ENCODE measurements at regions not wholly inside any gene's neighbourhood (a gene's known extent, or its start where the extent isn't known, plus 50 kb on each side); places are given as distances from the start of the nearest gene placed in this dataset.

DNA sequence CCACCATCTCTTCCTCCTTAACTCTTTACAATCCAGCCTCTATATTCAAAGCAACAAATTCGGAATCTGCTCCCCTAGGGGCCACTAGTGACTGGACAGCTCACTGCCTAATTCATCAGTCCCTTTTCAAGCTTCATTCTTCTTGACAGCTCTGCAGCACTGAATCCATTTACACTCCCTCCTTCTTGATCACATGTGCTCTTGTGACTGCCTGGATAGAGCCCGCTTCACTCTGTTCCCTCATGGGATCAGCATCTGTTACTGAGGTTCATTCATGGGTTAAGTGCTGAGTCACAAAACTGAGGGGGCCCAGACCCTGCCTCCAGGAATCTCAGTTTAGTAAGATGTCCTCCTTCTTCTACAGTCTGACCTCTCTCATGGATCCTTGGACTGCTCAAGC, 81.5 kb downstream of the CYRIA start:
- TF ChIP-seq NR2F2 (IDR thresholded peaks at IDR 0.05) (no peak), FOXA1 (IDR thresholded peaks at IDR 0.05) (no peak), HNF4G (IDR thresholded peaks at IDR 0.05) (no peak), ATF3 (IDR thresholded peaks at IDR 0.05) (no peak), GABPA (IDR thresholded peaks at IDR 0.05 in 1 of 2, conservative IDR thresholded peaks at IDR 0.05 in 1 of 2) (no peak), EGR1 (IDR thresholded peaks at IDR 0.05; ENCODE audit: low read depth in 2 of 2) (no peak), RAD21 (IDR thresholded peaks at IDR 0.05) (no peak), SP1 (IDR thresholded peaks at IDR 0.05) (no peak), JUND (IDR thresholded peaks at IDR 0.05) (no peak), HNF4A (conservative IDR thresholded peaks at IDR 0.05) (no peak), TAF1 (conservative IDR thresholded peaks at IDR 0.05) (no peak), RXRA (IDR thresholded peaks at IDR 0.05) (no peak), YY1 (IDR thresholded peaks at IDR 0.05) (no peak), FOXA2 (IDR thresholded peaks at IDR 0.05) (no peak)
- TF ChIP-seq, protein P1, sequence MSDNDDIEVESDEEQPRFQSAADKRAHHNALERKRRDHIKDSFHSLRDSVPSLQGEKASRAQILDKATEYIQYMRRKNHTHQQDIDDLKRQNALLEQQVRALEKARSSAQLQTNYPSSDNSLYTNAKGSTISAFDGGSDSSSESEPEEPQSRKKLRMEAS (IDR thresholded peaks at IDR 0.05), result no peak
- TF ChIP-seq, protein P2, sequence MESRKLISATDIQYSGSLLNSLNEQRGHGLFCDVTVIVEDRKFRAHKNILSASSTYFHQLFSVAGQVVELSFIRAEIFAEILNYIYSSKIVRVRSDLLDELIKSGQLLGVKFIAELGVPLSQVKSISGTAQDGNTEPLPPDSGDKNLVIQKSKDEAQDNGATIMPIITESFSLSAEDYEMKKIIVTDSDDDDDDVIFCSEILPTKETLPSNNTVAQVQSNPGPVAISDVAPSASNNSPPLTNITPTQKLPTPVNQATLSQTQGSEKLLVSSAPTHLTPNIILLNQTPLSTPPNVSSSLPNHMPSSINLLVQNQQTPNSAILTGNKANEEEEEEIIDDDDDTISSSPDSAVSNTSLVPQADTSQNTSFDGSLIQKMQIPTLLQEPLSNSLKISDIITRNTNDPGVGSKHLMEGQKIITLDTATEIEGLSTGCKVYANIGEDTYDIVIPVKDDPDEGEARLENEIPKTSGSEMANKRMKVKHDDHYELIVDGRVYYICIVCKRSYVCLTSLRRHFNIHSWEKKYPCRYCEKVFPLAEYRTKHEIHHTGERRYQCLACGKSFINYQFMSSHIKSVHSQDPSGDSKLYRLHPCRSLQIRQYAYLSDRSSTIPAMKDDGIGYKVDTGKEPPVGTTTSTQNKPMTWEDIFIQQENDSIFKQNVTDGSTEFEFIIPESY (IDR thresholded peaks at IDR 0.05), result no peak
- TF ChIP-seq, protein P3, sequence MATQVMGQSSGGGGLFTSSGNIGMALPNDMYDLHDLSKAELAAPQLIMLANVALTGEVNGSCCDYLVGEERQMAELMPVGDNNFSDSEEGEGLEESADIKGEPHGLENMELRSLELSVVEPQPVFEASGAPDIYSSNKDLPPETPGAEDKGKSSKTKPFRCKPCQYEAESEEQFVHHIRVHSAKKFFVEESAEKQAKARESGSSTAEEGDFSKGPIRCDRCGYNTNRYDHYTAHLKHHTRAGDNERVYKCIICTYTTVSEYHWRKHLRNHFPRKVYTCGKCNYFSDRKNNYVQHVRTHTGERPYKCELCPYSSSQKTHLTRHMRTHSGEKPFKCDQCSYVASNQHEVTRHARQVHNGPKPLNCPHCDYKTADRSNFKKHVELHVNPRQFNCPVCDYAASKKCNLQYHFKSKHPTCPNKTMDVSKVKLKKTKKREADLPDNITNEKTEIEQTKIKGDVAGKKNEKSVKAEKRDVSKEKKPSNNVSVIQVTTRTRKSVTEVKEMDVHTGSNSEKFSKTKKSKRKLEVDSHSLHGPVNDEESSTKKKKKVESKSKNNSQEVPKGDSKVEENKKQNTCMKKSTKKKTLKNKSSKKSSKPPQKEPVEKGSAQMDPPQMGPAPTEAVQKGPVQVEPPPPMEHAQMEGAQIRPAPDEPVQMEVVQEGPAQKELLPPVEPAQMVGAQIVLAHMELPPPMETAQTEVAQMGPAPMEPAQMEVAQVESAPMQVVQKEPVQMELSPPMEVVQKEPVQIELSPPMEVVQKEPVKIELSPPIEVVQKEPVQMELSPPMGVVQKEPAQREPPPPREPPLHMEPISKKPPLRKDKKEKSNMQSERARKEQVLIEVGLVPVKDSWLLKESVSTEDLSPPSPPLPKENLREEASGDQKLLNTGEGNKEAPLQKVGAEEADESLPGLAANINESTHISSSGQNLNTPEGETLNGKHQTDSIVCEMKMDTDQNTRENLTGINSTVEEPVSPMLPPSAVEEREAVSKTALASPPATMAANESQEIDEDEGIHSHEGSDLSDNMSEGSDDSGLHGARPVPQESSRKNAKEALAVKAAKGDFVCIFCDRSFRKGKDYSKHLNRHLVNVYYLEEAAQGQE (IDR thresholded peaks at IDR 0.05), result no peak
- TF ChIP-seq, protein P4, sequence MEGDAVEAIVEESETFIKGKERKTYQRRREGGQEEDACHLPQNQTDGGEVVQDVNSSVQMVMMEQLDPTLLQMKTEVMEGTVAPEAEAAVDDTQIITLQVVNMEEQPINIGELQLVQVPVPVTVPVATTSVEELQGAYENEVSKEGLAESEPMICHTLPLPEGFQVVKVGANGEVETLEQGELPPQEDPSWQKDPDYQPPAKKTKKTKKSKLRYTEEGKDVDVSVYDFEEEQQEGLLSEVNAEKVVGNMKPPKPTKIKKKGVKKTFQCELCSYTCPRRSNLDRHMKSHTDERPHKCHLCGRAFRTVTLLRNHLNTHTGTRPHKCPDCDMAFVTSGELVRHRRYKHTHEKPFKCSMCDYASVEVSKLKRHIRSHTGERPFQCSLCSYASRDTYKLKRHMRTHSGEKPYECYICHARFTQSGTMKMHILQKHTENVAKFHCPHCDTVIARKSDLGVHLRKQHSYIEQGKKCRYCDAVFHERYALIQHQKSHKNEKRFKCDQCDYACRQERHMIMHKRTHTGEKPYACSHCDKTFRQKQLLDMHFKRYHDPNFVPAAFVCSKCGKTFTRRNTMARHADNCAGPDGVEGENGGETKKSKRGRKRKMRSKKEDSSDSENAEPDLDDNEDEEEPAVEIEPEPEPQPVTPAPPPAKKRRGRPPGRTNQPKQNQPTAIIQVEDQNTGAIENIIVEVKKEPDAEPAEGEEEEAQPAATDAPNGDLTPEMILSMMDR (IDR thresholded peaks at IDR 0.05; ENCODE audit: low read depth, low read length, missing input control), result no peak

More for the DNA sequence above, 81.5 kb downstream of the CYRIA start:
- no peaks in the 10 kb centered on the region for H3K36me3 ChIP-seq (ENCODE audit: control insufficient read depth in 4 of 4, insufficient read depth in 3 of 4, low read depth in 1 of 4, low read length in 3 of 4)
- no peak for DNase-seq (ENCODE audit: low spot score)
- H3K9ac ChIP-seq (ENCODE audit: low read depth in 1 of 2, low read length in 2 of 2), result no peak overlapping the region
- no peak overlapping the region for H3K27ac ChIP-seq (ENCODE audit: low read depth in 1 of 2, low read length in 2 of 2)
- no peaks in the 10 kb centered on the region for H3K27me3 ChIP-seq (ENCODE audit: control insufficient read depth in 4 of 4, insufficient read depth in 4 of 4, low read length in 3 of 4)
- 84% methylated on average over 2 of the region's 2 CpGs for WGBS
- H3K9me3 ChIP-seq (ENCODE audit: control insufficient read depth in 4 of 4, low read length in 3 of 4), result no peaks in the 10 kb centered on the region
- H3K4me1 ChIP-seq (ENCODE audit: control insufficient read depth in 4 of 4, insufficient read depth in 4 of 4, low read length in 3 of 4), result no peaks in the 10 kb centered on the region
- no peak overlapping the region for H3K4me3 ChIP-seq (ENCODE audit: low read depth in 1 of 3, low read length in 3 of 3)
